GM12864 (cell line): ENCODE measurements at regions not wholly inside any gene's neighbourhood (a gene's known extent, or its start where the extent isn't known, plus 50 kb on each side); places are given as distances from the start of the nearest gene placed in this dataset.

Experiments
- DNase-seq: peaks from one replicate; pipeline ENCODE4 v3.0.0-alpha.2; 2011; ENCODE audit warnings: low read depth
- H3K4me3 ChIP-seq: 2 replicates; pipeline ENCODE4 v1.5.1; 2011; ENCODE audit warnings: mild to moderate bottlenecking, low read depth, low read length, control low read depth
- CTCF ChIP-seq: IDR thresholded peaks from 2 replicates; pipeline ENCODE4 v1.5.1; 2011; ENCODE audit warnings: low read depth, mild to moderate bottlenecking, moderate library complexity, low read length, control low read depth, inconsistent platforms; ENCODE audit errors: missing control alignments

DNA sequence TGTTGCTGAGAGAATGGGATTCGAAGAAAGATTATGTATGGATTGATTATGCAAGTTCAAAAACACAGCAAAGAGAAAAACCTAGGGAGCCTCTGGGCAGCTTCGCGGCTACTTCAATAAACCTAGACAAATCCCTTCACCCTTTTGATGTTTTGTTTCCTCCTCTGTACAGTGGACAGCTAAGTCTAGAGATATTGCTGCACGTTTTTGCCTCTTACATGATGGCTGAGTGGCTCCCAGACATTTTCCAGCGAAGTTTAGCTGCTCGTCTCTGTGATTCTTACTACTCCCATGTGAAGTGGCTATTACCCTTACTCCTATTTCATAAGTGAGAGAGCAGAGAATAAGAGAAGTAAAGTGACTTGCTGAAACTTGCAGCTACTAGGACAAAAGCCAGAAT is 695.0 kb upstream of the GRM7 start:
- no peak for TF ChIP-seq CTCF
- no peak overlapping the region for H3K4me3 ChIP-seq
- DNase-seq = no peak

DNA sequence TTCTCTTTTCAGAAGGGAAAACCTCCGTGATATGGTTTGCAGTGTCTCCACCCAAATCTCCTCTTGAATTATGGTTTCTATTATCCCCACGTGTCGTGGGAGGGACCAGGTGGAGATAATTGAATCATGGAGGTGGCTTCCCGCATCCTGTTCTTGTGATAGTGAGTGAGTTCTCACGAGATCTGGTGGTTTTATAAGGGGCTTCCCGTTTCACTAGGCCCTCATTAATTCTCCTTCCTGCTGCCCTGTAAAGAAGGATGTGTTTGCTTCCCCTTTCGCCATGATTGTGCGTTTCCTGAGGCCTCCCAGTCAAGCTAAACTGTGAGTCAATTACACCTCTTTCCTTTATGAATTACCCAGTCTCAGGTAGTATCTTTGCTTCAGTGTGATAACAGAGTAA is 692.7 kb upstream of the GRM7 start:
- no peak for TF ChIP-seq CTCF
- no peak overlapping the region for H3K4me3 ChIP-seq
- DNase-seq = no peak

DNA sequence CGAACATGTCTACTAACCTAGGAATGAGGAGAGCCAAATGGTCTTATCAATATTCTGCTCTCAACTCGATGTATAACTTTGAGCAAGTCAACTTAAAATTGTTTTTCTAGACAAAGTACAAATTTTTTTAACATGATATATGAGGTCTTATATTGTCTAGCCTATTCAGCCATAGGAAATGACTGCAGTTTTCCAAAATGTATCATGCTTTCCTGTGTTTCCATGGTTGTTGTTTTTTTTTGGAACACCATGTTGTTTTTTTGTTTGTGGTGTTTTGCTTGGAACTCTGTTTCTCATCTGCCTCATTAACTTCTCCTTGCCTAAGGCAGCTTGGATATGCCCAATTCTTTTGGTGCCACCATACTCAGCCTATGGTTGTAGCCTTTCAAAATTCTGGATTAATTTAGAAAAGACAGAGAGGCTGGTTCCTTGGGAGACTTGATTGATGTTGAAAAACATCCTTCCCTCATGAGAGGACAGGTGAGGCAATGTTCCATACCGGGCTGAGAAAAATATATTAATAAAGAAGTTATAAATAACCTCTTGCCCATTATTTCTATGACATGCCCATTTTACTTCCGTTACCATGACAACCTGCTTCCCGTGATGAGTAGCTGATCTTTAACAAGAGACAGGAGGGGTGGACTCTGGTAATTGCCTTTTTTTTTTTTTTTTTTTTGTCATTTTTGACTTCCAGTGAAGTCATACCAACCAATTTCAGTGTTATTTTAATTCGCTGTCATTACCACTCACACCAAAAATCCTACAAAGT is 687.9 kb upstream of the GRM7 start:
- H3K4me3 ChIP-seq = no peak overlapping the region
- TF ChIP-seq CTCF = no peak
- no peak for DNase-seq

DNA sequence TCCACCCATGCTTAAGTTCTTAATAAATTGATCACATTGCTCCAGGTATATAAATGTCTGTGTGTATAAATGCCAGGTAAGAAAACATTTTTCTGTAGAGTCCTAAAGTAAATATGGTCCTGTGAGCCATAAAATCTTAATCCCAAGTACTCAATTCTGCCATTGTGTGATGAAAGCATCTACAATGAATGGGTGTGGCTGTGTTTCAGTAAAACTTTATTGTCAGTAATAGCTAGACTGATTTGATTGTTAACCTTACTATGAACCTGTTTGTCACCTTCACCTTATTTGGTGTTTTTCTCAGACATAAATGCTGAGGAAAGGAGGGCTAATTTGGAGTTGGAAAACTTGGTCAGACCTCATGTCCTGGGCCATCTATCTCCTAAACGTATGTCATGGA is 683.5 kb upstream of the GRM7 start:
- no peak for TF ChIP-seq CTCF
- H3K4me3 ChIP-seq = no peak overlapping the region
- DNase-seq = no peak

- no peak for TF ChIP-seq CTCF
- DNase-seq = no peak
- no peak overlapping the region for H3K4me3 ChIP-seq
Measured at GRCh38 chr3:6179761-6180160, 681.2 kb upstream of the GRM7 start.

GRCh38 chr3:6180171-6180570 is 680.7 kb upstream of the GRM7 start:
- no peak overlapping the region for H3K4me3 ChIP-seq
- DNase-seq = no peak
- no peak for TF ChIP-seq CTCF

GRCh38 chr3:6182476-6182875 is 678.4 kb upstream of the GRM7 start:
- DNase-seq = no peak
- H3K4me3 ChIP-seq = no peak overlapping the region
- TF ChIP-seq CTCF = no peak
